ENCODE measurements at regions not wholly inside any gene's neighbourhood (a gene's known extent, or its start where the extent isn't known, plus 50 kb on each side); places are given as distances from the start of the nearest gene placed in this dataset.

DNA sequence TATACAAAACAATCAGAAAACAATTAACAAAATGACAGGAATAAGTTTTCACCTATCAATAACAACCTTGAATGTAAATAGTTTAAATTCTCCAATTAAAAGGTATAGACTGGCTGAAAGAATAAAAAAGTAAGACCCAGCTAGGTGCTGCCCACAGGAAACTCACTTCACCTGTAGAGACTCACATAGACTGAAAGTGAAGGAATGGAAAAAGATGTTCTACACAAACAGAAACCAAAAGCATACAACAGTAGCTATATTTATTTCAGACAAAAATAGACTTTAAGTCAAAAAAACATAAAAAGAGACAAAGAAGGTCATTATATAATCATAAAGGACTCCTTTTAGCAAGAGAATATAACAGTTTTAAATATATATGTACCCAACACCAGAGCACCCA lies 152.4 kb upstream of the PWP1 start:
- no peak for DNase-seq

DNA sequence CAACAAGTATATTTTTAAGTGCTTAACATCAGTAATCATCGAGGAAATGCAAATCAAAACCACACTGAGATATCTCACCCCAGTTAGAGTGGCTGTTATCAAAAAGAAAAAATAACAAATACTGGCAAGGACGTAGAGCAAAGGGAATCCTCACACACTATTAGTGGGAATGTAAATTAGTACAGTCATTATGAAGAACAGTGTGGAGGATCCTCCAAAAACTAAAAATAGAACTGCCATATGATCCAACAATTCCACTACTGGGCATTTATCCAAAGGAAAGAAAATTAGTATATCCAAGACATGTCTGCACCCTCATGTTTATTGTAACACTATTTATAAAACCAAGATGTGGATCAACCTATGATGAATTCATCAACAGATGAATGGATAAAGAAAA lies 149.0 kb upstream of the PWP1 start:
- no peak for DNase-seq

DNA sequence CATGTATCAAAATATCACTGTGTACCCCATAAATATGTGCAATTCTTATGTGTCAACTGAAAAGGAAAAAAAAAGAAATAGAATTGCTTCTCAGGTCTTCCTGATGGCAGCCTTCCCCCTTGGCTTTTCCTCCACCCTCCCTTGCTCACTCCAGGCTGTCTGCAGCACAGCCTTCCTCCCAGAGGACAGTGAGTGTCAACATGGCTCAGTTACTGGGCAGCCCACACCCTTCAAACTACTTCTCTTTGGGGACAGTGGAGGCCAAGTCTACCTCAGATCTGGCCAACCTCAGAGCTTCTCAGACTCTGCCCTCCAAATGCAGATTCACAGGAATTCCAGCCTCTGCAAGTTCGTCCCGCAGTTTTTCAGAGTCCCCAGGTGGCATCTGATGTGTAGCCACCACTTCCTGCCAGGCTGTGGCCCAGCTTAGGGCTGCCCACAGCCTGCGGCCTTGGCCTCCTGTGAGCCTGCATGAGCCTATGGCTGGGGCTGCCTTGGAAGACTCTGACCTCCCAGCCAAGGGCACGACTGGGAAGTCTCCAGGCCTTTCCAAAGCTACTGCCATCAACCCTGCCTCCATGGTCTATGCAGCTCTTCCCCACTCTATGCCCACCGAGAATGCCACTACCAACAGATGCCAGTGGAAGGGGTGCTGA lies 148.0 kb upstream of the PWP1 start:
- no peak for DNase-seq

DNA sequence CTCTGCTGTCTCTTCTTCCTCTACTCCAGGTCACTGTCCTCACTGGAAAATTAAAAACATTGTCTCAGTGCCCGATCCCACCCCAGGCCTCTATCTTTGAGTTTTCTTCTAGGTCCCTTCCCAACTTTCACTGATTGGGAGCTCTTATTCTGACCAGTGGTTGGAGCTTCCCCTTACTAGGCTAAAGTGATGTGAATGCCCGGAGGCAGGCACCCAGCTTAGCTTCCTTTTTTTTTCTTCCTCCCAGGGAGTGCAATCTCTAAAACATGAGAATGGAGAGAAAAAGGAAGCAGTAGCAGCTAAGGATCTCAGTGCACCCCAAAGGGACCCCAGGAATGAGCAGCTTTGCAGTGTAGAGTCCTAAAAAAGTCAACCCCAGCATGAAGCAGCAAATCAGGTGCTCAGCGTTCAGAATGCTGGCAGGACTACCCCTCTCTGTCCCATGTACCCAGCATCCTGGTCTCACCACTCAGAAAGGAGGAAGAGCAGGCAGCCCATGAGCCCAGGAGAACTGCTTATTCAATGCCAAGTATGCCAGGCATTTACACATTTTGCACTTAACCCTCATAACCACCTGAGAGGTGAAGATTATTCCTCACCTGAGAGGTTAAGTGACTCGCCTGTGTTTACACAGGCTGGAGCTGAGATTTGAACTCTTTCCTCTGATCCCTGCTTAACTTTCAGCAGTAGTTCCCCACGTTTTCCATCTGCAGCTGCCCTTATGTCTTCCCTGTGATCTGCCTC lies 146.2 kb upstream of the PWP1 start:
- no peak for DNase-seq

DNA sequence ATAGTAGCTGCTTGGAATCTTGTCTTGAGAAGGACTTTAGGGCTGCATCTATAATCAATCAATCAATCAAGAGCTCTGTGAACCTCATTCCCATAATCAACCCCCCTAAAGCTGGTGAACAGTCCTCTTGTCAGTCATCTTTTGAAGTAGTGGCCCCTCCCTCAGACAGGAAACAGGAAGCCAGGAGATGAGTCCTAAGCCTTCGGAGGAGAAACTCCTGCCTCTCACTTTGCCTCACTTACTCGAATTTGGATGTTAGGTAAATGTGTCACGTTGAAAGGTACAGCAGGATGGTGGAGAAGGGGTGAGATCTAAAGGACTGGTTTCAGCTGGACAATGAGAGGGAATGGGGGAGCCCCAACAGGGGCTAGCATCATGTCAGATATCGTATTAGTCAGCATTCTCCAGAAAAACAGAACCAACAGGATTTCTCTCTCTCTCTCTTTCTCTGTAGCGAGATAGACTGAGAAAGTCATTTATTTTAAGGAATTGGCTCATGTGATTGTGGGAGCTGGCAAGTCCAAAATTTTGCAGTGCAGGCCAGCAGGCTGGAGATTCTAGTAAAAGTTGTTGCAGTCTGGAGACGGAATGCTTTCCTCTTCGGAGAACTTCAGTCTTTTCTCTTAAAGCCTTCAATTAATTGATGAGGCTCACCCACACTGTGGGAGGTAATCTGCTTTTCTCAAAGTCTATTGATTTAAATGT lies 144.4 kb upstream of the PWP1 start:
- no peak for DNase-seq

DNA sequence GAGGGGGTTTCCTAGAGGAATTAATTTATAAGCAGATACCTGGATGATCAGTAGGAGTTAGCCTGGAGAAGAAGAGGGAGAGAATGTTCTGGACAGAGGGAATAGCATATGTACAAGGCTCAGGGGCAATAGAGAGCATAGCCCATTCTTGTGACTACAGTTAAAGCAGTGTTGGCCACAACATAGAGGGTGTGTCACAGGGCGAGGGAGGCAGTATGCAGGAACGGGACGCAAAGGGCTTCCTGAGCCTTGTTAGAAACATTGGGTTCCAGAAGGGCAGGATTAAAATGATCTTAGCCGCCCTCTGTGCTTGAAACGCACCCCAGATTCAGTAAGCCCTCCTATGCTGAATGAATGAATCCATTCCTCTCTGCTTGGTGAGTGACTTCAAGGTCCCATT lies 142.2 kb upstream of the PWP1 start:
- DNase-seq, result no peak

DNA sequence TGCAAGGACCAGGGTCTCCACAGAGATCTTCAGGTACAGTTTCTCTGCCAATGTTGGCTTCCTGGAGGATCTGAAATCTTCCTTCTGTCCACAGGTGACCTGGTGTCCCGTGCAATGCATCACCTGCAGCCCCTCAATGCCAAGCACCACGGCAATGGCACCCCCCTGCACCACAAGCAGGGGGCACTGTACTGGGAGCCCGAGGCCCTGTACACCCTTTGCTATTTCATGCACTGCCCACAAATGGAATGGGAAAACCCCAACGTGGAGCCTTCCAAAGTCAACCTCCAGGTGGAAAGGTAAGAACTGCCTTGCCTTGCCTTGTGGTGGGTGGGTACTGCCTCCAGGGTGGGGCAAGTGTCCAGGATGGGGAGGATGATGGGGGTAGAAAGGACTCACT lies 141.8 kb upstream of the PWP1 start:
- DNase-seq, result no peak

DNA sequence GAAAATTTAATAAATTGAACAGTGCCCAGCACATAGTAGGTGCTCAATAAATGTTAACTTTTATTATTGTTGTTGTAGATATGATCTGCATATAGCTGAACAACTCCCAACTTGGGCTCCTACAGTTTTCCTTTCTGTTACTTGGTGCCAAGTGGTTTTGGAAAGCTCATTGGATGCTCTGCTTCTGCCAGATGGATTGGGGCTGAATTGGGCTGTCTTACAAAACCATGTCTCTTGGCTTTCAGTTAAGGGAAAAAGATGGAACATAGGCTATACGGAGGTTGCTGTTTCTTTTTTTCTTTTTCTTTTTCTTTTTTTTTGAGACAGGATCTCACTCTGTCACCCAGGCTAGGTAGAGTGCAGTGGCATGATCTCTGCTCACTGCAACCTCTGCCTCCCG lies 140.7 kb upstream of the PWP1 start:
- DNase-seq, result no peak

DNA sequence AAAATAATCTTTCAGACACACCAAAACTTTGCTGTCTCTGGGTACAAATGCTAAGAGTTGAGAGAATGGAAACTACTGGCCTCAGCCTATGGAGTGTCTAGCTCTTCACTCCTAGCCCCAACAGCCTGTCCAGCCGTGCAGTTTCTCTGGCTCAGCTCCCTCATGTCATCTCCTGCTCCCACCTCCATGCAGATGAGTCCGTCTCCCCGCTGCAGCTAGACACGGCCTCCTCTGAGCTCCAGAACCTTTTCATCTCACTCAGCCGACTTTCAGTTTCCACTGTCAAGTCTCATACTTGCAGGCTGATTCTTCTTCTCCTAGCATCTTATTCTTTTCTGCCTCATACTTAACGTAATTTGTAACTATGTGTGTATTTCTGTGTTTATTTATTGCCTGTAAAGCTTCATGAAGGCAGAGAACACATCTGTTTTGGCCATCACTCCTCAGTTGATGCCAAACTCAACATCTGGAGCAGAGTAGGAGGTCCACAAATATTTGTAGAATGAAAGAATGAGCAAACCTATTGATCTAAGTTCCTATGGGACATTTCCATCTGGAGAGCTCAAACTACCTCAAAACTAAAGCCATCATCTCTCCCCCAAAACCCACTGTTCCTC lies 139.8 kb upstream of the PWP1 start:
- no peak for DNase-seq

DNA sequence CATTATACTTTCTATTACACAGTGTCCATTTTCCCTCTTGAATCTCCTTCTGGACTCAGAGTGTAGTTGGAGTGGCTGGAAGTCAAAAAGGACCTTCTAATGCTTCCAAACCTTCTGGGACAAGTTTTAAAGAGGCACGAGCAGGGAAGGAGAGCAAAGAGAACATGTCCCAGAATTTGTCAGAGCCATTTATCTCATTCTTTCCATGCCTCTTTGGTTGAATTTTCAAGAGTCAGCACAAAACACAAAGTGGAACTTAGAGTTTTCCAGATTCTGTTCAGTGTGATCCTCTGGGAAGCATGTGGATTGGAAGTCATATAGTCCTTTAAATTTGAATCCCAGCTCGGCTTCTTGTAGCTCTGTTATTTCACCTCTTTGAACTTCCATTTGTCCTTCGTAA lies 138.2 kb upstream of the PWP1 start:
- no peak for DNase-seq

DNA sequence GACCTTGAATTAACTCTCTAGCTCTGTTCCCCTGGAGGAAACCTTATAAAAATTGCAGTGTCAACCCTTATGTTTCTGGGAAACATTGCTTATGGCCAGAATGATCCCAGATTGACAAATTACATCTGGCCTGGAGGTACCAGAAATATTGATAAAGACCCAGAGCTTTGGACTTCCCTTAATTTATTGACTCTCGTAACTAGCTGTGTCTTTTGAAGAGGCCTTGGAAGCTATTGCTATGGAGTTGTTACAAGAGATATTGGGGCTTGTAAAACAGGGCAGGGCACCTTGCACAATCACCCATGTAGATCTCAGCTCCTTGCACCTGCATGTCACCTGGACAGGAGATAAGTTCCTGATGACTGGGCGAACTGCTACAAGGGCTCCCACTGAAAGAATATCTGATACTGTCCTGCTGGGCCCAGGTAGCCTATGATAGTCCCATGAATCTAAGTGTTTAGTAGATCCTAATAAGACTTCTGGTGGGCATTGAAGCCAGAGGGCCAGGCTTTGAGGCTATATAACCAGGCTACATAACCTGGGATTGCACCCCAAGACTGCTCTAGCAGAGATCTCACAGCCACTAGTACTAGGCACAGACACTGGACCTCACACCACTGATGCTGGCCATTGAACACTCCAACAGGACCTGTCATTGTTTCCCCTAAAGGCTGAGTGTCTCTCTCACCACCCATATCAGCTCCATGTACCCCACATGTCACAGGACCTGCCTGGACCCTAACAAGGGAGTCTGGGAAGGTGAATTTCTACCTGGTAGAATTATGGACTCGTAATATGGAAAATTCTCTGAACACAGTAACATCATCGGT lies 135.7 kb upstream of the PWP1 start:
- no peak for DNase-seq

DNA sequence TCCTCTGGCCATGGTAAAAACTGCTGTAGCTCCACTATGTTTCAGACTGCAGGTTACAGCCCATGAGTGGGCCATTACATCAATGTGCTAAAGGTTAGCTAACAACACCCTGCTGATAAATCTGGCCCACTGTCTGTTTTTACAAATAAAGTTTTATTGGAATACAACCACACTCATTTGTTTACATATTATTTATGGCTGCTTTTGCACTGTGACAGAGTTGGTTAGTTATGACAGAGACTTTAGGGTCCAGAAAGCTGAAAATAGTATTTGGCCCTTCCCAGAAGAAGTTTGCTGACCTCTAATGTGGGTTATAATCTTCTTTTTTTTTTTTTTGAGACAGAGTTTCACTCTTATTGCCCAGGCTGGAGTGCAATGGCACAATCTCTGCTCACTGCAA lies 134.2 kb upstream of the PWP1 start:
- DNase-seq, result no peak

DNA sequence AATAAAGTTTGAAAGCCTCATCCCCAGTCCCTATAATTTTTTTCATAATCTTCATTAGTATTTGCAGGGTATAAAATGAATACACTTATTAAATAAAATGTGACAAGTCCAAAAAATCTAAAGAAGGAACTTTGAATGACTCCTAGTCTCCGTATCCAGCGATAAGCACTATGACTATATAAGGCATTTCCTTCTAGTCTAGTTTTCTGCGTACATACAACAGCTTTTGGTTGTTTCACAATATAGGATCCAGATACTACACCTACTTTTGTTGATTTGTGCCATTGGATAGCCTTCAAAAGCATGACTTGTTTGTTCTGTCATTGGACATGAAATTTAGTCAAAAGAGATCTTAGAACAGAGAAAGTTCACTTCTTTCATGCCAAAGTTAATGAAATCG lies 133.3 kb upstream of the PWP1 start:
- no peak for DNase-seq

DNA sequence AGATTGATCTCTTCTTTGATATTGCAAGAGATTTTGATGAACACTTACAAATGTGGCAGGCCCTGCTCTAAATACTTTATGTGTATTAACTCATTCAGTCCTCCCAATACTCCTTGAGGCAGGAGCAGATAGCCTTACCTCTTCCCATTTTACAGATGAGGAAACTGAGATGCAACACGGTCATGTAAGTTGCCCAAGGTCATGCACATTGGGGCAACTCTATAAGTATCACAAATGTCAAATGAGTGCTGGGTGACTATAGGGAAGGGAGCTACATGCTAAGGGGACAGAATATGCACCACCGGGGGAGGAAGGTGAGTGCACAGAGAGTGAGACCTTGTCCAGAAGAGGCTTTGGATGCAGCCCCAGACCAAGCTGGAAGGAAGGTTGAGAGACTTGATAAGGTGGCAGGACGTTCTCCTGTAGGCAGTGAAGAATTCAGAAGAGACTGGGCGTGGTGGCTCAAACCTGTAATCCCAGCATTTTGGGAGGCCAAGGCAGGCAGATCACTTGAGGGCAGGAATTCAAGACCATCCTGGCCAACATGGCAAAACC lies 132.3 kb upstream of the PWP1 start:
- no peak for DNase-seq

DNA sequence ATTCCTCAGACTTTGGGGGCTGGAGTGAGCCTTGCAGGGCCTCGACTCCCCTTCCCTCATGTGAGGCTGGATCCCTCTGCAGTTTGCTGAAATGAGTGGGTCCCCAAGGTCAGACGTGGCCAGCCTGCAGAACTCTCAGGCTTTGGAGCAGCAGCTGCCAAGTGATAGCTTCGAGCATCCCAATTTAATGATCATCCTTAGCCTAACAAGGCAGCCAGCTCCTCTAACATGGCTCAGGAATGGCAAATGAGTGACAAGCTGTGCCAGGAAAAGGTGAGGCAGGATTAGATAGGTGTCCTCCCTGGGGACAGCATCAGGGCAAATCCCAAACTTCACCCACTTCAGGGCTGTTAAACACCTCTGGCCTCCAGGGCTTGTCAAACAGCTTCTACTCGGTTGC lies 130.7 kb upstream of the PWP1 start:
- no peak for DNase-seq

DNA sequence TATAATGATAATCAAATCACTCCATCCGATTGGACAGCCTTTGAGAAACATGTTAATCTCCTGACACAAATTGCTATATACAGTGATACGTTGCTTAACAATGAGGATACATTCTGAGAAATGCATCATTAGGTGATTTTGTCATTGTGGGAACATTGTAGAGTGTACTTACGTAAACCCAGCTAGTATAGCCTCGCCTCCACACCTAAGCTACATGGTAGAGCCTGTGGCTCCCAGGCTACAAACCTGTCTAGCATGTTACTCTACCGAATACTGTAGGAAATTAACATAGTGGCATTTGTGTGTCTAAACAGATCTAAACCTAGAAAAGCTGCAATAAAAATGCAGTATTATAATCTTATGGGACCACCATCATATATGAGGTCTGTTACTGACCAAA lies 128.6 kb upstream of the PWP1 start:
- DNase-seq, result no peak

DNA sequence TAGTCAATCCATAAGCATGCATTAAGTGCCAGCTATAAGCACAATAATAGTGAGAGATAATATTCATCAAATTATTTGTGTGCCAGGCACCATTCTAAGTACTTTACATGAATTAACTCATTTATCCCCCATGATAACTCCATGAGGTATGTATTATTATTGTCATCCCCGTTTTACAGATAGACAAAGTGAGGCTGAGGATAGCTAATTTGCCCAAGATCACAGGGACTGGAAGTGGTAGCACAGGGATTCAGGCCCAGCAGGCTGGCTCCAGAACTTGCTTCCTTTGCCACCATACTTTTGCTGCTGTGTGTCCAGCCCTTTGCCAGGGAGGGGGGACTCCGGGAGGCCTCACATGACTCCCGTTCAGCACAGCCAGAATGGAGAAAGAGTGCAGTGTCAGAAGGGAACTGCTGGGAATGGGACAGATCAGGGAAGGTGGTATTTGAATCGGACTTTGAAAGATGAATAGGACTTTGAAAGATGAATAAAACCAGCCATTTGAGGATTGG lies 128.0 kb upstream of the PWP1 start:
- DNase-seq, result no peak

DNA sequence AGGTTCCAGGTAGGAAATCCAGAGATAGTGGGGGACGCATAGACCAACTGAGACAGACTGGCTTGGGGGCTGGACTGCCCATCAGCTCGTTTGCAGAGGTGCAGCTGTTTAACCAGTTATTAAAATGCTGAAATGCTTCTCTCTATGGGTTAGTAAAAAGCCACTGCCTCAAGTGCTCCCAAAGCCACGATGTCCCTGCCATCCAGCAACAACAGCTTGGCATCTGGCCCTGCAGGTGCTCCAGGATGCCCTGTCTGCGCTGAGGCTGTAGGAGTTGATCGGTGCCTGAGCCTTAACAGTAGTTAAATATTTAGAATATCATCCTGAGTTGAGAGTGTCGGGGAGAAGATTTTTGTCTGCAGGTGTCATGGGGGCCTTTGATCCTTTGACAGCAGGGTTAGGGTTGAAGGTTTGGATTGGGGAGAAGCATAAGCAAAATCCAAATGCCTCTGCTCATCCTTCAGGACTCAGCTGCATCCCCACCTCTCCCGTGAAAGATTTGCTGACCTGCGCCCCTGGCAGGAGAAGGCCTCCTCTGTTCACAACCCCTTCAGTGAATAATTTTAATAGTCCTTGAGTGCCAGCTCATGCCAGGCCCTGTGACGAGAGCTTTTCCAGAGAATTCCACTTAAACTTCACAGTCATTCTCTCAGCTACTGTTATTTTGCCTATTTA lies 127.3 kb upstream of the PWP1 start:
- no peak for DNase-seq

DNA sequence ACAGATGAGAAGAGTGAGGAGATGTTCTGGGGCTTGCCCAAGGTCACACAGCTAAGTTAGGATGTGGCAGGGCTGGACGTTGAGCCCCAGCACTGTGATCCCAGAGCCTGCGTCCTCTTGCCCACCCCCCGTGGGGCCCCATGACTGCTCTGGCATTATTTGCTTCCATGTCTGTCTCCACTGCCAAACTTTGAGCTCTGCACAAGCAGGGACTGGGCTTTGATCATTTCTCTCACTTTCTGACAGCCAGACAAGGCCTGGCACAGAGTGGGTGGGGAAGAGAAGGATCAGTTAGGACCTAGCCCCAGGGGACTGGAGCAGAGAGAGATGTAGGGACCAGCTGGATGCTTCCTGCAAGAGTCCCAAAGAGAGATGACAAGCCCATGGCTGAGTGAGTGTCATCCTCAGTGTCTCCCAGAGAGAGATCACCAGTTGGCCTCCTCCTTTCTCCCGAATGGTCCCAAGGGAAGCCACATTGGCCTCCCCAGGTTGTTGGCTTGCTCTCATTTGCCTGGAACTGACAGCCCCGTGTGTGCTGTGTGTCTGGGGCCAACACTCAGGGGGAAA lies 126.7 kb upstream of the PWP1 start:
- DNase-seq, result no peak

DNA sequence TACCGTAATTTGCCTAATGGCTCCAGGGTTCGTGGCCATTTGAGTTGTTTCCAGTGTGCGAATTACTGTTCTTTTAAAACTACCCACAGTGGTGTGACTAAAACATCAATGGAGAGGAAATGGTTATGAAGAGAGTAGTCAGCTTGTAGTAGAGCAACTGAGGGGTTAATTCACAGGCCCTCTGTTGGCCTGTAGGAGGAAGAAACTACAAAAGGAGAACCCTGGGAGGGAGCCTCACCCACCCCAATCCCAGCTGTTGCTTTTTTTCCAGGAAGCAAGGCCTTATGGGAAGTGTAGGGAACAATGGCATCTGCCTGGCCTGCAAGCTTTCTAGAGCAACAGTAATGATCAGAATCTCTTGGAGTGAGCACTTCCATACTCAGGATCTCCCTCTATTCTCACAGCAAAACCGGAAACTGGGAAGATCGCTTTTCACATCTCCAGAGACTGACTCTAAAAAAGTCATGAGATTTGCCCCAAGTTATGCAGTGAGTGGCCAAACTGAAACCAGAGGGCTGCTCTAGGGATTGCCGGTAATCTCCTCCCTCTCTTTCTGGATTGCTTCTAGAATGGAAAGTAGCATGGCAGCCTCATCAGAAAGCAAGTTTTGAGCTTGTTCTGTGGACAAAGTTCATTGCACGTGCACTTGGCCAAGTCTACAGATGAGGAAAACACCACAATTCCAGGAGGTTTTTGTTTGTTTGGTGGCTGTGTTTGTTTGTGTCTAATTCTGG lies 125.3 kb upstream of the PWP1 start:
- no peak for DNase-seq

DNA sequence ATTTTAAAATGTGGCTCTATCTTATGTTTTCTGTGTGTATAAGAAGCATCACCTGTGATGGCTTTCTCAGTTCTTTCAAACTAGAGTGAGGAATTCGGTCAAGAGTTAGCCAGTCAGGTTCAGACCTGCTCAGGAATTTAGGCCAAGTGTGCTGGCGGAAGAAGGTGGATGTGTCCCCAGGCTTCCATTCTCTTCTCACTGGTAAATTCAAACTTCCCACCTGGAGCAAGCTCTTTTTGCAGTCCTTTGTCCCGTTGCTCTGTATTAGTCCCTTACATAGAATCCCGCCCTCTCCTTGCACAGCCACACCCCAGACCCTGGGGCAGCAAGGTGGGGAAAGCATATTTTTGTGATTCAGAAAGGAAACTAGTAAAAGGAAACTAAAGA lies 124.7 kb upstream of the PWP1 start:
- no peak for DNase-seq

Data from CD4-positive, alpha-beta T cell treated with Interleukin-12 subunit alpha and Interleukin-12 subunit beta, for 1 hour (primary cell).